HCT116 (cell line): ENCODE measurements at regions not wholly inside any gene's neighbourhood (a gene's known extent, or its start where the extent isn't known, plus 50 kb on each side); places are given as distances from the start of the nearest gene placed in this dataset.

Source experiments
- ATAC-seq: fragments of 200-7000 bp; cut with Tn5 transposase; 2 replicates; pipeline ENCODE4 v1.9.1; 2020; ENCODE audit warnings: mild to moderate bottlenecking, moderate library complexity
- BruUV-seq: library from RNA; stranded (reverse); fragments of 400-500 nt; replicated peaks from 2 replicates; lab custom pipeline; 2021; lab: Mats Ljungman, UMichigan
- CTCF ChIA-PET: fragments of 300-600 bp; sonication (Branson Sonifier 250); formaldehyde crosslinking; loops from one replicate; lab custom pipeline; 2021; ENCODE audit warnings: antibody characterized with exemption; lab: Charles Lee
- POLR2A ChIA-PET: fragments of 300-600, 350-600 bp; sonication (Branson Sonifier 250); formaldehyde crosslinking; loops from one replicate; lab custom pipeline; 2021; ENCODE audit warnings: antibody characterized with exemption; lab: Charles Lee
- RAD21 ChIA-PET, 2 experiments: fragments of 300-600 bp; sonication (Branson Sonifier 250); formaldehyde crosslinking; loops; one replicate each; lab custom pipeline; 2023; ENCODE audit warnings: low total read pairs in 2 of 2; ENCODE audit not compliant: uncharacterized antibody in 2 of 2, unreplicated experiment in 2 of 2, low non-redundant PET in 1 of 2; lab: Charles Lee
- DNase-seq: peaks from one replicate; pipeline ENCODE4 v3.0.0-alpha.2; 2010; ENCODE audit warnings: low read depth, low spot score
- H2AFZ ChIP-seq: fragments of 200-600 bp; shearing (Covaris generic), sonication (generic); 2 replicates; pipeline ENCODE4 v1.6.1; 2017; ENCODE audit warnings: low read depth, mixed run types, mixed read lengths, antibody characterized with exemption, low read length; ENCODE audit not compliant: poor library complexity, severe bottlenecking
- H3K27ac ChIP-seq: 2 replicates; pipeline ENCODE4 v1.5.1; 2012; ENCODE audit warnings: low read depth, low read length
- H3K27me3 ChIP-seq: fragments of 200-600 bp; sonication (generic); 2 replicates; pipeline ENCODE4 v1.6.1; 2016; ENCODE audit warnings: mixed run types, low read length, mixed read lengths; ENCODE audit not compliant: insufficient read depth
- H3K36me3 ChIP-seq, 2 experiments: fragments of 200-500 bp in 1 of 2; fragments of 200-600 bp in 1 of 2; sonication (Bioruptor generic) in 1 of 2; sonication (generic) in 1 of 2; 2 replicates each; pipeline versions ENCODE4 v1.5.1 to v1.6.1; 2014 to 2016; ENCODE audit warnings: low read length in 2 of 2, inconsistent platforms in 1 of 2, mixed read lengths in 1 of 2, mixed run types in 1 of 2; ENCODE audit not compliant: insufficient read depth in 2 of 2, control insufficient read depth in 1 of 2
- H3K4me1 ChIP-seq, 2 experiments: fragments of 200-600 bp in 1 of 2; sonication (generic) in 1 of 2; 2 replicates each; pipeline versions ENCODE4 v1.5.1 to v1.6.1; 2012 to 2017; ENCODE audit warnings: low read length in 2 of 2, inconsistent platforms in 1 of 2, mild to moderate bottlenecking in 1 of 2, mixed read lengths in 1 of 2, mixed run types in 1 of 2, moderate library complexity in 1 of 2; ENCODE audit not compliant: insufficient read depth in 2 of 2, control insufficient read depth in 1 of 2
- H3K4me2 ChIP-seq: fragments of 200-600 bp; sonication (generic); 2 replicates; pipeline ENCODE4 v1.6.1; 2017; ENCODE audit warnings: mixed run types, low read length, mixed read lengths
- H3K4me3 ChIP-seq, 2 experiments: fragments of 200-600 bp in 1 of 2; sonication (generic) in 1 of 2; replicated peaks in 1 of 2; 2 replicates each; pipeline ENCODE4 v1.5.1; 2011 to 2016; ENCODE audit warnings: low read length in 2 of 2, control low read depth in 1 of 2, low read depth in 1 of 2, mild to moderate bottlenecking in 1 of 2, mixed read lengths in 1 of 2, mixed run types in 1 of 2
- H3K79me2 ChIP-seq: fragments of 200-600 bp; sonication (generic); 2 replicates; pipeline ENCODE4 v1.6.1; 2017; ENCODE audit warnings: mild to moderate bottlenecking, mixed run types, low read length, moderate library complexity, mixed read lengths; ENCODE audit not compliant: insufficient read depth
- H3K9ac ChIP-seq: fragments of 200-600 bp; sonication (generic); 2 replicates; pipeline ENCODE4 v1.6.1; 2016; ENCODE audit warnings: low read length, mixed read lengths
- H3K9me2 ChIP-seq: fragments of 200-600 bp; sonication (generic), shearing (Covaris generic); 2 replicates; pipeline ENCODE4 v1.6.1; 2017; ENCODE audit warnings: mixed run types, mild to moderate bottlenecking, moderate library complexity; ENCODE audit not compliant: insufficient read depth
- H3K9me3 ChIP-seq, 2 experiments: fragments of 200-500 bp in 1 of 2; fragments of 200-600 bp in 1 of 2; sonication (Bioruptor generic) in 1 of 2; sonication (generic) in 1 of 2; 2 replicates each; pipeline ENCODE4 v1.6.1; 2014 to 2017; ENCODE audit warnings: low read length in 2 of 2, mixed read lengths in 2 of 2, inconsistent platforms in 1 of 2, low read depth in 1 of 2, mild to moderate bottlenecking in 1 of 2, mixed run types in 1 of 2, moderate library complexity in 1 of 2; ENCODE audit not compliant: control insufficient read depth in 1 of 2, insufficient read depth in 1 of 2
- H4K20me1 ChIP-seq: fragments of 200-600 bp; sonication (generic), shearing (Covaris generic); 2 replicates; pipeline ENCODE4 v1.6.1; 2017; ENCODE audit warnings: mixed run types, mild to moderate bottlenecking, moderate library complexity; ENCODE audit not compliant: insufficient read depth
- ELF1 ChIP-seq: IDR thresholded peaks from 2 replicates; pipeline ENCODE4 v1.6.1; 2012; ENCODE audit warnings: low read depth, borderline replicate concordance
- FOSL1 ChIP-seq: IDR thresholded peaks from 2 replicates; pipeline ENCODE4 v1.6.1; 2012; ENCODE audit warnings: low read depth
- JUND ChIP-seq: IDR thresholded peaks from 2 replicates; pipeline ENCODE4 v1.6.1; 2012
- SIN3A ChIP-seq: IDR thresholded peaks from 2 replicates; pipeline ENCODE4 v1.6.1; 2012; ENCODE audit warnings: low read depth
- TCF7L2 ChIP-seq: IDR thresholded peaks from 2 replicates; pipeline ENCODE4 v1.7.0; 2011; ENCODE audit warnings: borderline replicate concordance, inconsistent platforms; ENCODE audit not compliant: insufficient read depth, insufficient read length; ENCODE audit errors: extremely low read depth
- YY1 ChIP-seq: IDR thresholded peaks from 2 replicates; pipeline ENCODE4 v1.6.1; 2011; ENCODE audit warnings: low read length, low read depth, moderate library complexity, mild to moderate bottlenecking; ENCODE audit not compliant: insufficient replicate concordance; ENCODE audit errors: extremely low read depth
- ZFX ChIP-seq: fragments of 450-650 bp; IDR thresholded peaks from 2 replicates; pipeline ENCODE4 v1.6.1; 2017
- ZNF274 ChIP-seq: fragments of 200-500 bp; sonication (Bioruptor generic); IDR thresholded peaks from 2 replicates; pipeline ENCODE4 v1.6.1; 2014; ENCODE audit warnings: mild to moderate bottlenecking, low read depth, low read length, inconsistent platforms
- intact Hi-C: fragments of 100-400 bp; cut with micrococcal nuclease; formaldehyde crosslinking; loops from 2 replicates; pipeline ENCODE4 v1.10.0; 2022
- TF ChIP-seq, protein P1 (sequence below), 3 experiments: fragments of 200-600 bp in 1 of 3; sonication (generic) in 1 of 3; IDR thresholded peaks in 2 of 3; conservative IDR thresholded peaks in 1 of 3; 2 replicates each; pipeline ENCODE4 v1.5.1; 2012 to 2017; ENCODE audit warnings: low read depth in 2 of 3, low read length in 2 of 3, antibody characterized with exemption in 1 of 3, borderline replicate concordance in 1 of 3, control low read depth in 1 of 3, mild to moderate bottlenecking in 1 of 3, mixed read lengths in 1 of 3, mixed run types in 1 of 3, moderate library complexity in 1 of 3; ENCODE audit not compliant: insufficient read depth in 1 of 3
- TF ChIP-seq, protein P2 (sequence below): IDR thresholded peaks from 2 replicates; pipeline ENCODE4 v1.6.1; 2012; ENCODE audit warnings: low read depth
- TF ChIP-seq, protein P3 (sequence below): IDR thresholded peaks from 2 replicates; pipeline ENCODE4 v1.6.1; 2011; ENCODE audit warnings: mild to moderate bottlenecking, low read length, moderate library complexity; ENCODE audit not compliant: insufficient replicate concordance; ENCODE audit errors: extremely low read depth
- TF ChIP-seq, protein P4 (sequence below): IDR thresholded peaks from 2 replicates; pipeline ENCODE4 v1.6.1; 2012

DNA sequence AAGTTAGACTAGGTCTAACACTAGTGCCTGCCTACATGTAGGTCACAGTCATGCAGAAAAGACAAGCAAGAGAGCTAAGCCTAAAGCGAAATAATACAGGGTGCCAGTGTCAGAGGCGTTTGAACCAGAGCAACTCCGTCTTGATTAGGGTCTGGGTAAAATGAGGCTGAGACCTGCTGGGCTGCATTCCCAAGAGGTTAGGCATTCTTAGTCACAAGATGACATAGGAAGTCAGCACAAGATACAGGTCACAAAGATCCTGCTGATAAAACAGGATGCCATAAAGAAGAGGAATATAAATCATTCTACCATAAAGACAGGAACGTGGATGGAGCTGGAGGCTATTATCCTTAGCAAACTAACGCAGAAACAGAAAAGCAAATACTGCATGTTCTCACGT is 120.9 kb downstream of the BEND2 start:
- intact Hi-C loops: no loop called here
- POLR2A ChIA-PET: no interaction called here
- Histone ChIP-seq H3K27me3 (peaks cover 12% of the 10 kb centered on the region), H3K9me2 (no peaks in the 10 kb centered on the region), H3K9me3 (no peaks in the 10 kb centered on the region), H3K36me3 (no peaks in the 10 kb centered on the region), H4K20me1 (no peaks in the 10 kb centered on the region), H3K4me1 (no peaks in the 10 kb centered on the region), H3K4me2 (no peak overlapping the region), H3K9ac (no peak overlapping the region), H3K27ac (no peak overlapping the region), H3K4me3 (no peak overlapping the region), H3K79me2 (no peaks in the 10 kb centered on the region), H2AFZ (no peak overlapping the region)
- TF ChIP-seq FOSL1: no peak
- TF ChIP-seq, protein P1, sequence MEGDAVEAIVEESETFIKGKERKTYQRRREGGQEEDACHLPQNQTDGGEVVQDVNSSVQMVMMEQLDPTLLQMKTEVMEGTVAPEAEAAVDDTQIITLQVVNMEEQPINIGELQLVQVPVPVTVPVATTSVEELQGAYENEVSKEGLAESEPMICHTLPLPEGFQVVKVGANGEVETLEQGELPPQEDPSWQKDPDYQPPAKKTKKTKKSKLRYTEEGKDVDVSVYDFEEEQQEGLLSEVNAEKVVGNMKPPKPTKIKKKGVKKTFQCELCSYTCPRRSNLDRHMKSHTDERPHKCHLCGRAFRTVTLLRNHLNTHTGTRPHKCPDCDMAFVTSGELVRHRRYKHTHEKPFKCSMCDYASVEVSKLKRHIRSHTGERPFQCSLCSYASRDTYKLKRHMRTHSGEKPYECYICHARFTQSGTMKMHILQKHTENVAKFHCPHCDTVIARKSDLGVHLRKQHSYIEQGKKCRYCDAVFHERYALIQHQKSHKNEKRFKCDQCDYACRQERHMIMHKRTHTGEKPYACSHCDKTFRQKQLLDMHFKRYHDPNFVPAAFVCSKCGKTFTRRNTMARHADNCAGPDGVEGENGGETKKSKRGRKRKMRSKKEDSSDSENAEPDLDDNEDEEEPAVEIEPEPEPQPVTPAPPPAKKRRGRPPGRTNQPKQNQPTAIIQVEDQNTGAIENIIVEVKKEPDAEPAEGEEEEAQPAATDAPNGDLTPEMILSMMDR (IDR thresholded peaks at IDR 0.05 in 2 of 3, conservative IDR thresholded peaks at IDR 0.05 in 1 of 3; ENCODE audit: borderline replicate concordance in 1 of 3, insufficient read depth in 1 of 3, low read depth in 2 of 3, low read length in 2 of 3): no peak
- no peak for TF ChIP-seq ZNF274
- no peak for TF ChIP-seq TCF7L2
- TF ChIP-seq, protein P2, sequence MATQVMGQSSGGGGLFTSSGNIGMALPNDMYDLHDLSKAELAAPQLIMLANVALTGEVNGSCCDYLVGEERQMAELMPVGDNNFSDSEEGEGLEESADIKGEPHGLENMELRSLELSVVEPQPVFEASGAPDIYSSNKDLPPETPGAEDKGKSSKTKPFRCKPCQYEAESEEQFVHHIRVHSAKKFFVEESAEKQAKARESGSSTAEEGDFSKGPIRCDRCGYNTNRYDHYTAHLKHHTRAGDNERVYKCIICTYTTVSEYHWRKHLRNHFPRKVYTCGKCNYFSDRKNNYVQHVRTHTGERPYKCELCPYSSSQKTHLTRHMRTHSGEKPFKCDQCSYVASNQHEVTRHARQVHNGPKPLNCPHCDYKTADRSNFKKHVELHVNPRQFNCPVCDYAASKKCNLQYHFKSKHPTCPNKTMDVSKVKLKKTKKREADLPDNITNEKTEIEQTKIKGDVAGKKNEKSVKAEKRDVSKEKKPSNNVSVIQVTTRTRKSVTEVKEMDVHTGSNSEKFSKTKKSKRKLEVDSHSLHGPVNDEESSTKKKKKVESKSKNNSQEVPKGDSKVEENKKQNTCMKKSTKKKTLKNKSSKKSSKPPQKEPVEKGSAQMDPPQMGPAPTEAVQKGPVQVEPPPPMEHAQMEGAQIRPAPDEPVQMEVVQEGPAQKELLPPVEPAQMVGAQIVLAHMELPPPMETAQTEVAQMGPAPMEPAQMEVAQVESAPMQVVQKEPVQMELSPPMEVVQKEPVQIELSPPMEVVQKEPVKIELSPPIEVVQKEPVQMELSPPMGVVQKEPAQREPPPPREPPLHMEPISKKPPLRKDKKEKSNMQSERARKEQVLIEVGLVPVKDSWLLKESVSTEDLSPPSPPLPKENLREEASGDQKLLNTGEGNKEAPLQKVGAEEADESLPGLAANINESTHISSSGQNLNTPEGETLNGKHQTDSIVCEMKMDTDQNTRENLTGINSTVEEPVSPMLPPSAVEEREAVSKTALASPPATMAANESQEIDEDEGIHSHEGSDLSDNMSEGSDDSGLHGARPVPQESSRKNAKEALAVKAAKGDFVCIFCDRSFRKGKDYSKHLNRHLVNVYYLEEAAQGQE: no peak
- TF ChIP-seq ZFX: no peak
- no peak for TF ChIP-seq YY1
- TF ChIP-seq ELF1: no peak
- TF ChIP-seq JUND: no peak
- TF ChIP-seq, protein P3, sequence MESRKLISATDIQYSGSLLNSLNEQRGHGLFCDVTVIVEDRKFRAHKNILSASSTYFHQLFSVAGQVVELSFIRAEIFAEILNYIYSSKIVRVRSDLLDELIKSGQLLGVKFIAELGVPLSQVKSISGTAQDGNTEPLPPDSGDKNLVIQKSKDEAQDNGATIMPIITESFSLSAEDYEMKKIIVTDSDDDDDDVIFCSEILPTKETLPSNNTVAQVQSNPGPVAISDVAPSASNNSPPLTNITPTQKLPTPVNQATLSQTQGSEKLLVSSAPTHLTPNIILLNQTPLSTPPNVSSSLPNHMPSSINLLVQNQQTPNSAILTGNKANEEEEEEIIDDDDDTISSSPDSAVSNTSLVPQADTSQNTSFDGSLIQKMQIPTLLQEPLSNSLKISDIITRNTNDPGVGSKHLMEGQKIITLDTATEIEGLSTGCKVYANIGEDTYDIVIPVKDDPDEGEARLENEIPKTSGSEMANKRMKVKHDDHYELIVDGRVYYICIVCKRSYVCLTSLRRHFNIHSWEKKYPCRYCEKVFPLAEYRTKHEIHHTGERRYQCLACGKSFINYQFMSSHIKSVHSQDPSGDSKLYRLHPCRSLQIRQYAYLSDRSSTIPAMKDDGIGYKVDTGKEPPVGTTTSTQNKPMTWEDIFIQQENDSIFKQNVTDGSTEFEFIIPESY: no peak
- TF ChIP-seq SIN3A: no peak
- TF ChIP-seq, protein P4, sequence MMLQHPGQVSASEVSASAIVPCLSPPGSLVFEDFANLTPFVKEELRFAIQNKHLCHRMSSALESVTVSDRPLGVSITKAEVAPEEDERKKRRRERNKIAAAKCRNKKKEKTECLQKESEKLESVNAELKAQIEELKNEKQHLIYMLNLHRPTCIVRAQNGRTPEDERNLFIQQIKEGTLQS: no peak
- BruUV-seq: no TSS peak
- ATAC-seq (no peak), DNase-seq (no peak)
- RAD21 ChIA-PET: no interaction called here
- CTCF ChIA-PET: no interaction called here
